Mesendoderm (in vitro differentiated cells): ENCODE measurements at regions not wholly inside any gene's neighbourhood (a gene's known extent, or its start where the extent isn't known, plus 50 kb on each side); places are given as distances from the start of the nearest gene placed in this dataset.
"Not testable (repeated sequence)": the region's sequence is repeated elsewhere in the genome, so short reads cannot be mapped to it uniquely, and the experiment has no call there.

ENCODE experiments used
- DNase-seq: peaks from one replicate; pipeline ENCODE4 v3.0.0; 2013
- H2AK5ac ChIP-seq: 2 replicates; pipeline ENCODE4 v1.6.1; 2013; ENCODE audit warnings: low read length, inconsistent platforms
- H2BK120ac ChIP-seq: 2 replicates; pipeline ENCODE4 v1.6.1; 2013; ENCODE audit warnings: low read depth, mild to moderate bottlenecking, low read length, moderate library complexity, mixed read lengths
- H2BK15ac ChIP-seq: replicated peaks from 2 replicates; pipeline ENCODE4 v1.6.1; 2013; ENCODE audit warnings: low read depth, mild to moderate bottlenecking, moderate library complexity
- H2BK5ac ChIP-seq: 2 replicates; pipeline ENCODE4 v1.6.1; 2013; ENCODE audit warnings: low read length, inconsistent platforms
- H3K18ac ChIP-seq: 2 replicates; pipeline ENCODE4 v1.6.1; 2013; ENCODE audit warnings: mild to moderate bottlenecking, low read length, mixed read lengths
- H3K23ac ChIP-seq: one replicate; pipeline ENCODE4 v1.6.1; 2013; ENCODE audit warnings: low read length
- H3K27ac ChIP-seq: 2 replicates; pipeline ENCODE4 v1.5.1; 2013; ENCODE audit warnings: low read depth, mild to moderate bottlenecking, inconsistent platforms, low read length, moderate library complexity
- H3K27me3 ChIP-seq: 2 replicates; pipeline ENCODE4 v1.6.1; 2013; ENCODE audit warnings: low read length, control low read depth, mild to moderate bottlenecking, inconsistent platforms; ENCODE audit not compliant: insufficient read depth, poor library complexity
- H3K36me3 ChIP-seq: 2 replicates; pipeline ENCODE4 v1.6.1; 2013; ENCODE audit warnings: low read length, inconsistent platforms; ENCODE audit not compliant: control insufficient read depth, insufficient read depth
- H3K4ac ChIP-seq: one replicate; pipeline ENCODE4 v1.6.1; 2013; ENCODE audit warnings: low read depth, mild to moderate bottlenecking, low read length, moderate library complexity
- H3K4me1 ChIP-seq: 2 replicates; pipeline ENCODE4 v1.6.1; 2013; ENCODE audit warnings: low read depth, low read length, inconsistent platforms; ENCODE audit not compliant: control insufficient read depth
- H3K4me2 ChIP-seq: 2 replicates; pipeline ENCODE4 v1.6.1; 2013; ENCODE audit warnings: low read length
- H3K4me3 ChIP-seq: 2 replicates; pipeline ENCODE4 v1.5.1; 2013; ENCODE audit warnings: mild to moderate bottlenecking, low read length
- H3K56ac ChIP-seq: one replicate; pipeline ENCODE4 v1.6.1; 2013; ENCODE audit warnings: low read length
- H3K79me1 ChIP-seq: 2 replicates; pipeline ENCODE4 v1.6.1; 2013; ENCODE audit warnings: low read length, inconsistent platforms
- H3K79me2 ChIP-seq: 2 replicates; pipeline ENCODE4 v1.6.1; 2013; ENCODE audit warnings: mild to moderate bottlenecking, low read length; ENCODE audit not compliant: control insufficient read depth, insufficient read depth
- H3K9ac ChIP-seq: 2 replicates; pipeline ENCODE4 v1.6.1; 2013; ENCODE audit warnings: low read length, inconsistent platforms
- H4K5ac ChIP-seq: one replicate; pipeline ENCODE4 v1.6.1; 2013; ENCODE audit warnings: low read length
- H4K8ac ChIP-seq: one replicate; pipeline ENCODE4 v1.6.1; 2013; ENCODE audit warnings: low read depth, mild to moderate bottlenecking, control low read depth, low read length, moderate library complexity
- whole genome bisulfite sequencing: extraction: QIAGEN DNeasy Blood & Tissue Kit; methylation state at CpG from one replicate; pipeline ENCODE4 v1.1.7; 2013; ENCODE audit warnings: low lambda C conversion rate, missing lambda C conversion rate; ENCODE audit not compliant: insufficient coverage; ENCODE audit errors: extremely low coverage; 5-methylcytosine and 5-hydroxymethylcytosine counted together

DNA sequence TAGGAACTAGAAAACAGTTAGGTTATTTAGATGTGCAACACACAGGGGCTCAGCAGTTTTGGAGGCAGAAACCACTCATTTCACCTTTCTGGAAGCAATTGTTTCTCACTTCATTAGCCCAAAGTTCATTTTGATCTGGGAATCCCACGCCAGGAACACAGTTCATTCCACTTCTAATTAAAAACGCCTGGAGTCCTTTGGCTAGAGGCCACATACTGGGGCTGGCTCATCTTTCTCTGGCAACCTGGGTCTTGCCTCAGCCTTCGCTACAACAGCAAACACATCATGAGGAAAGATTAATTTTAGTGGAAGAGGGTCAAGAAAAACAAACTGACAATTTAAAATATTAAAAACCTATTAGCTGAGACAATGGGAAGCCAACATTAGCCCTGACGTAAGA lies 69.7 kb downstream of the RFPL4B start:
- H2AK5ac ChIP-seq, result no peak overlapping the region
- H2BK15ac ChIP-seq, result no peak overlapping the region
- no peak overlapping the region for H3K4me3 ChIP-seq
- no peaks in the 10 kb centered on the region for H3K27me3 ChIP-seq
- H2BK120ac ChIP-seq, result no peak overlapping the region
- no peak overlapping the region for H3K27ac ChIP-seq
- H3K79me1 ChIP-seq, result no peaks in the 10 kb centered on the region
- H3K4me1 ChIP-seq, result no peaks in the 10 kb centered on the region
- H4K8ac ChIP-seq, result no peak overlapping the region
- no peak overlapping the region for H3K23ac ChIP-seq
- H3K4ac ChIP-seq, result no peak overlapping the region
- H3K56ac ChIP-seq, result no peak overlapping the region
- H4K5ac ChIP-seq, result no peak overlapping the region
- no peak overlapping the region for H3K9ac ChIP-seq
- WGBS, result no CpG with 5 or more reads among the region's 4 CpGs
- no peak overlapping the region for H3K4me2 ChIP-seq
- H2BK5ac ChIP-seq, result no peak overlapping the region
- no peak overlapping the region for H3K18ac ChIP-seq
- H3K36me3 ChIP-seq, result no peaks in the 10 kb centered on the region
- H3K79me2 ChIP-seq, result no peaks in the 10 kb centered on the region
- DNase-seq, result no peak

DNA sequence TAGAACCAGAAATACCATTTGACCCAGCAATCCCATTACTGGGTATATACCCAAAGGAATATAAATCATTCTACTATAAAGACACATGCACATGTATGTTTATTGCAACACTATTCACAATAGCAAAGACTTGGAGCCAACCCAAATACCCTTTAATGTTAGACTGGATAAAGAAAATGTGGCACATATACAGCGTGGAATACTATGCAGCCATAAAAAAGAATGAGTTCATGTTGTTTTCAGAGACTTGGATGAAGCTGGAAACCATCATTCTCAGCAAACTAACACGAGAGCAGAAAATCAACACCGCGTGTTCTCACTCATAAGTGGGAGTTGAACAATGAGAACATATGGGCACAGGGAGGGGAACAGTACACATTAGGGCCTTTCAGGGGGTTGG lies 79.9 kb downstream of the RFPL4B start:
- H4K8ac ChIP-seq, H3K9ac ChIP-seq, H3K79me2 ChIP-seq: not testable (repeated sequence)

DNA sequence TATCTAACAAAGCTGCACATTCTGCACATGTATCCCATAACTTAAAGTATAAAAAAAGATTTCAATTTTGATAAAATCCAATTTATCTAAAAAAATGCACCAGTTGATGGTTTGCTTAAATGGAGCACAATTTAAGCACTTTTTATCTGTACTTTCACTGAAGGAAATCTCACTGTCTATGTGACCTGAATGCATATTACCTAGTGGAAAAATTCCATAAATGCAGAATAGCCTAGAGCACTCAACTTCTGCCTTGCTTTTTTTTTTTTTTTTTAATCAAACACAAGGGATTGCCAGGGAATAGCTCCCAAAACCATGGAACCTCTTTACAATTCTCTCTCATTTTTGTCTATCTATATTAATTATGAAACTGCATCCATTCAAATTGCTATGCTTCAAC lies 80.4 kb downstream of the RFPL4B start:
- H3K27me3 ChIP-seq, result no peaks in the 10 kb centered on the region
- no peak overlapping the region for H3K56ac ChIP-seq
- no peak overlapping the region for H3K4me2 ChIP-seq
- H3K4ac ChIP-seq, result no peak overlapping the region
- H3K4me3 ChIP-seq, result no peak overlapping the region
- H3K79me2 ChIP-seq, result no peaks in the 10 kb centered on the region
- no peak overlapping the region for H3K27ac ChIP-seq
- no peaks in the 10 kb centered on the region for H3K79me1 ChIP-seq
- no peak overlapping the region for H2BK5ac ChIP-seq
- DNase-seq, result no peak
- no peak overlapping the region for H3K18ac ChIP-seq
- no peak overlapping the region for H4K5ac ChIP-seq
- no peak overlapping the region for H4K8ac ChIP-seq
- H3K9ac ChIP-seq, result no peak overlapping the region
- H2AK5ac ChIP-seq, result no peak overlapping the region
- no peaks in the 10 kb centered on the region for H3K4me1 ChIP-seq
- no peak overlapping the region for H2BK120ac ChIP-seq
- H3K23ac ChIP-seq, result no peak overlapping the region
- H2BK15ac ChIP-seq, result no peak overlapping the region
- H3K36me3 ChIP-seq, result no peaks in the 10 kb centered on the region

More for the DNA sequence above, 79.9 kb downstream of the RFPL4B start:
- H3K36me3 ChIP-seq, H3K4ac ChIP-seq, H2AK5ac ChIP-seq, H3K18ac ChIP-seq, H3K4me3 ChIP-seq, H3K56ac ChIP-seq, H3K4me2 ChIP-seq, H2BK120ac ChIP-seq, H3K4me1 ChIP-seq, H4K5ac ChIP-seq, DNase-seq, H3K23ac ChIP-seq, H3K27me3 ChIP-seq, H3K27ac ChIP-seq, H2BK15ac ChIP-seq, H2BK5ac ChIP-seq, H3K79me1 ChIP-seq: not testable (repeated sequence)
- WGBS, result no CpG with 5 or more reads among the region's 4 CpGs

DNA sequence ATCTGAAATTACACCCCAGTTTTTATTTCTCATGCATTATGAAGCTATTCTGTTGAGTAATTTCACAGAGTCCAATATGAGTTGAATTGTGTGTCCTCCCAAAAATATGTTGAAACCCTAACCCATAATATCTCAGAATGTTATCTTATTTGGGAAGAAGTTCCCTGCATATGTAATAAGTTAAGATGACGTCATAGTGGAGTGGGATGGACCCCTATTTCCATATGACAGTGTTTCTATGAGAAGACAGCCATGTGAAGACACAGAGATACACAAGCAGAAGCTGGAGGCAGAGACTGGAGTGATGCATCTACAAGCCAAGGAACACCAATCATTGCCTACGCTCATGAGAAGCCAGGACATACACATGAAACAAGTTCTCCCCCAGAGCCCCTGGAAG lies 81.3 kb downstream of the RFPL4B start:
- no peaks in the 10 kb centered on the region for H3K36me3 ChIP-seq
- no peak overlapping the region for H2AK5ac ChIP-seq
- DNase-seq, result no peak
- H4K5ac ChIP-seq, result no peak overlapping the region
- no CpG with 5 or more reads among the region's 2 CpGs for WGBS
- H3K56ac ChIP-seq, result no peak overlapping the region
- no peak overlapping the region for H3K27ac ChIP-seq
- no peaks in the 10 kb centered on the region for H3K79me1 ChIP-seq
- no peak overlapping the region for H3K4me3 ChIP-seq
- no peak overlapping the region for H2BK120ac ChIP-seq
- H3K23ac ChIP-seq, result no peak overlapping the region
- no peak overlapping the region for H3K4me2 ChIP-seq
- no peak overlapping the region for H3K18ac ChIP-seq
- no peaks in the 10 kb centered on the region for H3K4me1 ChIP-seq
- H3K4ac ChIP-seq, result no peak overlapping the region
- no peak overlapping the region for H3K9ac ChIP-seq
- no peak overlapping the region for H4K8ac ChIP-seq
- H3K79me2 ChIP-seq, result no peaks in the 10 kb centered on the region
- no peak overlapping the region for H2BK15ac ChIP-seq
- no peak overlapping the region for H2BK5ac ChIP-seq
- H3K27me3 ChIP-seq, result no peaks in the 10 kb centered on the region

DNA sequence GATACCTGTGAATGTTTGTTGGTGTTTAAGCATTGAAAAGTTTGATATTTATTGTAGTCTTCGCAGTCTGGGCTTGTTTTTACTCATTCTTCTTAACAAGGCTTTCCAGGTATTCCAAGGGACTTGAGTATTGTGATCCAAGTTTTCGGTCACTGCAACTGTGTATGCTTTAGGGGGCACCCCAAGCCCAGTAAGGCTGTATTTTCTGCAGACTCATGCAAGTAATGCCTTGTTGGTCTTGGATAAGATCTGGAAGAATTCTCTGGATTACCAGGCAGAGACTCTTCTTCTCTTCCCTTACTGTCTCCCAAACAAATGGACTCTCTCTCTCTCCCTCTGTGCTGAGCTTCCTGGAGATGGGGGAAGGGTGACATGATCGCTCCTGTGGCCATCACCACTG lies 82.1 kb downstream of the RFPL4B start:
- WGBS, result no CpG with 5 or more reads among the region's 3 CpGs
- no peak overlapping the region for H3K4ac ChIP-seq

DNA sequence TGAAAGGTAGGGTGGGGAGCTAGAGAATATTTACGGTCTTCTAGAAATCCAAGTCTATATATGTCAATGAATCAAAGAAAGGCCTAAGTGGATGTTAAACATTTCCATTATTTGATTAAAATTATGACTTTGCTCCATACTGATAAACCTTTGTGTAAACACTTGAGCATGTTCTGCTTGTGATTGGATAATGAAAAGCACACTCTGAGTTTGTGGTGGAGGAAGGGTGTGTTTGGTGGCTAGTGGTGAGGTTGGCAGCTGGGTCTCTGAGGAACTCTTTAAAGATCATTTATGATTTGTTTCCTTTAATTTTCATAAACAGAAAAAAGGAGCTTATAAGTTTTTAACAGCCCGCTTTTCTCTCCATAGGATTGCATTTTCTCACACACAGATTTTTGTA lies 84.7 kb downstream of the RFPL4B start:
- Histone ChIP-seq H3K36me3 (no peaks in the 10 kb centered on the region), H3K27me3 (no peaks in the 10 kb centered on the region), H3K18ac (no peak overlapping the region), H3K79me2 (no peaks in the 10 kb centered on the region), H3K4ac (no peak overlapping the region), H2BK15ac (no peak overlapping the region), H2BK5ac (no peak overlapping the region), H3K79me1 (no peaks in the 10 kb centered on the region), H3K4me2 (no peak overlapping the region), H4K5ac (no peak overlapping the region), H3K27ac (no peak overlapping the region), H3K4me1 (no peaks in the 10 kb centered on the region), H2BK120ac (no peak overlapping the region), H3K56ac (no peak overlapping the region), H4K8ac (no peak overlapping the region), H3K23ac (no peak overlapping the region), H3K9ac (no peak overlapping the region), H3K4me3 (no peak overlapping the region), H2AK5ac (no peak overlapping the region)
- WGBS, result no CpG with 5 or more reads among the region's 2 CpGs
- no peak for DNase-seq

More for the DNA sequence above, 82.1 kb downstream of the RFPL4B start:
- Histone ChIP-seq H3K4me1 (no peaks in the 10 kb centered on the region), H3K4me2 (no peak overlapping the region), H4K5ac (no peak overlapping the region), H3K4me3 (no peak overlapping the region), H2BK5ac (no peak overlapping the region), H4K8ac (no peak overlapping the region), H3K18ac (no peak overlapping the region), H3K56ac (no peak overlapping the region), H3K23ac (no peak overlapping the region), H3K27ac (no peak overlapping the region), H2BK120ac (no peak overlapping the region), H3K9ac (no peak overlapping the region), H3K79me1 (no peaks in the 10 kb centered on the region), H3K36me3 (no peaks in the 10 kb centered on the region), H3K27me3 (no peaks in the 10 kb centered on the region), H2BK15ac (no peak overlapping the region), H2AK5ac (no peak overlapping the region), H3K79me2 (no peaks in the 10 kb centered on the region)
- DNase-seq, result peak; percentile 82
